ENCODE measurements at regions not wholly inside any gene's neighbourhood (a gene's known extent, or its start where the extent isn't known, plus 50 kb on each side); places are given as distances from the start of the nearest gene placed in this dataset.

- no peak for TF ChIP-seq PATZ1 (CRISPR knock-in tag; IDR thresholded peaks at IDR 0.05; ENCODE audit: borderline replicate concordance)
- TF ChIP-seq RARB (CRISPR knock-in tag; IDR thresholded peaks at IDR 0.05) = no peak
- TF ChIP-seq SNAI2 (CRISPR knock-in tag; IDR thresholded peaks at IDR 0.05) = no peak
- TF ChIP-seq, protein P1, sequence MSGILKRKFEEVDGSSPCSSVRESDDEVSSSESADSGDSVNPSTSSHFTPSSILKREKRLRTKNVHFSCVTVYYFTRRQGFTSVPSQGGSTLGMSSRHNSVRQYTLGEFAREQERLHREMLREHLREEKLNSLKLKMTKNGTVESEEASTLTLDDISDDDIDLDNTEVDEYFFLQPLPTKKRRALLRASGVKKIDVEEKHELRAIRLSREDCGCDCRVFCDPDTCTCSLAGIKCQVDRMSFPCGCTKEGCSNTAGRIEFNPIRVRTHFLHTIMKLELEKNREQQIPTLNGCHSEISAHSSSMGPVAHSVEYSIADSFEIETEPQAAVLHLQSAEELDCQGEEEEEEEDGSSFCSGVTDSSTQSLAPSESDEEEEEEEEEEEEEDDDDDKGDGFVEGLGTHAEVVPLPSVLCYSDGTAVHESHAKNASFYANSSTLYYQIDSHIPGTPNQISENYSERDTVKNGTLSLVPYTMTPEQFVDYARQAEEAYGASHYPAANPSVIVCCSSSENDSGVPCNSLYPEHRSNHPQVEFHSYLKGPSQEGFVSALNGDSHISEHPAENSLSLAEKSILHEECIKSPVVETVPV (CRISPR knock-in tag; IDR thresholded peaks at IDR 0.05) = no peak
- no peak for TF ChIP-seq ZNF565 (CRISPR knock-in tag; conservative IDR thresholded peaks at IDR 0.05; ENCODE audit: low read depth)
Measured at GRCh38 chr4:19134685-19135084, 1113.1 kb upstream of the LCORL start.

Measured in SK-N-SH treated with all-trans-retinoic acid at 6 μM for 48 hours (cell line).